OCI-M2 (cell line): ENCODE measurements at regions not wholly inside any gene's neighbourhood (a gene's known extent, or its start where the extent isn't known, plus 50 kb on each side); places are given as distances from the start of the nearest gene placed in this dataset.

ENCODE experiments used
- DNase-seq: peaks from one replicate; lab custom pipeline; 2025; ENCODE audit not compliant: unreplicated experiment; lab: John Stamatoyannopoulos, UW

- no peak for DNase-seq
Measured at GRCh38 chr3:107970993-107971580, 119.7 kb downstream of the CD47 start.

GRCh38 chr3:107969994-107970819 lies 120.6 kb downstream of the CD47 start:
- DNase-seq = no peak

GRCh38 chr3:107969525-107969924 lies 121.3 kb downstream of the CD47 start:
- DNase-seq = no peak

GRCh38 chr3:107966276-107966675 lies 124.6 kb downstream of the CD47 start:
- DNase-seq = no peak

- DNase-seq = no peak
Measured at GRCh38 chr3:107965136-107965655, 125.6 kb downstream of the CD47 start.

GRCh38 chr3:107963581-107963980 lies 127.2 kb downstream of the CD47 start:
- DNase-seq = no peak

- DNase-seq = no peak
Measured at GRCh38 chr3:107962946-107963345, 127.9 kb downstream of the CD47 start.

- no peak for DNase-seq
Measured at GRCh38 chr3:107962037-107962436, 128.8 kb downstream of the CD47 start.

GRCh38 chr3:107959550-107960154 lies 131.2 kb downstream of the CD47 start:
- no peak for DNase-seq

- DNase-seq = no peak
Measured at GRCh38 chr3:107958146-107958545, 132.7 kb downstream of the CD47 start.

- DNase-seq = no peak
Measured at GRCh38 chr3:107956991-107957900, 133.6 kb downstream of the CD47 start.

- DNase-seq = no peak
Measured at GRCh38 chr3:107954845-107955244, 136.0 kb downstream of the CD47 start.

GRCh38 chr3:107953722-107954121 lies 137.1 kb downstream of the CD47 start:
- no peak for DNase-seq

- DNase-seq = no peak
Measured at GRCh38 chr3:107951126-107951525, 139.7 kb downstream of the CD47 start.

- DNase-seq = no peak
Measured at GRCh38 chr3:107950417-107950816, 140.4 kb downstream of the CD47 start.

GRCh38 chr3:107949394-107949970 lies 141.3 kb downstream of the CD47 start:
- no peak for DNase-seq

GRCh38 chr3:107947203-107947602 lies 143.6 kb downstream of the CD47 start:
- DNase-seq = no peak

- DNase-seq = no peak
Measured at GRCh38 chr3:107946700-107947099, 144.1 kb downstream of the CD47 start.

GRCh38 chr3:107945417-107946094 lies 145.3 kb downstream of the CD47 start:
- no peak for DNase-seq
